ENCODE measurements at regions not wholly inside any gene's neighbourhood (a gene's known extent, or its start where the extent isn't known, plus 50 kb on each side); places are given as distances from the start of the nearest gene placed in this dataset.
"Not testable (repeated sequence)": the region's sequence is repeated elsewhere in the genome, so short reads cannot be mapped to it uniquely, and the experiment has no call there.

DNA sequence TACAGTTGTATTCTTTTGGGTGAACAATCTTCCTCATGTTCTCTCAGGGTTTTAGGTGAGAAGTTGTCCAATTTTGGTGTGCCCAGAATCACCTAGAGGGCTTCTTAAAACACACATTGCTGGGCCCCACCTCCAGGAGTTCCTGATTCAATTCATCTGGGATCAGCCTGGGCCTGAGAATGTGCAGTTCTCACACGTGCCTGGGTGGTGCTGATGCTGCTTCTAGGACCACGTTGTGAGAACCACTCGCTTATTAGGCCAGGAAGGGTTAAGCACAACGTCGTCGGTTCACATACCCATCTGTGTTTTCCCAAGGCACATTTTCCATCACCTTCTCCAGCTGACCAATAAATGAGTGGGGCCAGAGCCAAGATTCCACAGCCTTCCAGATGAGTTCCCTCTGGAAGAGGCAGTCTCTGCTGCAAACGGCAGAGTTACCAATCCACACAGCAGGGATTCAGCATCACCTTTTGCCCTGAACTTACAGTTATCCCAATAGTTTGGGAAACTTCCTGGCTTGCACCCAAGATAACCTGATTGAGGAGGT, 277.7 kb upstream of the HNRNPA3 start:
- Histone ChIP-seq H3K27me3 (no peaks in the 10 kb centered on the region), H3K4me3 (no peak overlapping the region), H3K27ac (no peak overlapping the region), H3K4me1 (no peaks in the 10 kb centered on the region), H3K36me3 (no peaks in the 10 kb centered on the region), H3K9me3 (no peaks in the 10 kb centered on the region)
- no peak for TF ChIP-seq CTCF (IDR thresholded peaks at IDR 0.05)
- no peak for DNase-seq (ENCODE audit: low spot score)

- no peaks in the 10 kb centered on the region for H3K27me3 ChIP-seq
- no peaks in the 10 kb centered on the region for H3K9me3 ChIP-seq
- H3K4me3 ChIP-seq, result no peak overlapping the region
- H3K36me3 ChIP-seq, result no peaks in the 10 kb centered on the region
- H3K27ac ChIP-seq, result no peak overlapping the region
- DNase-seq (ENCODE audit: low spot score), result no peak
- H3K4me1 ChIP-seq, result no peaks in the 10 kb centered on the region
- TF ChIP-seq CTCF (IDR thresholded peaks at IDR 0.05), result no peak
Observed at GRCh38 chr2:176935543-176936102, 277.0 kb upstream of the HNRNPA3 start.

- no peaks in the 10 kb centered on the region for H3K36me3 ChIP-seq
- no peak overlapping the region for H3K27ac ChIP-seq
- no peaks in the 10 kb centered on the region for H3K27me3 ChIP-seq
- H3K9me3 ChIP-seq, result no peaks in the 10 kb centered on the region
- no peak overlapping the region for H3K4me3 ChIP-seq
- DNase-seq (ENCODE audit: low spot score), result no peak
- TF ChIP-seq CTCF (IDR thresholded peaks at IDR 0.05), result no peak
- H3K4me1 ChIP-seq, result no peaks in the 10 kb centered on the region
Observed at GRCh38 chr2:176936410-176936809, 276.2 kb upstream of the HNRNPA3 start.

DNA sequence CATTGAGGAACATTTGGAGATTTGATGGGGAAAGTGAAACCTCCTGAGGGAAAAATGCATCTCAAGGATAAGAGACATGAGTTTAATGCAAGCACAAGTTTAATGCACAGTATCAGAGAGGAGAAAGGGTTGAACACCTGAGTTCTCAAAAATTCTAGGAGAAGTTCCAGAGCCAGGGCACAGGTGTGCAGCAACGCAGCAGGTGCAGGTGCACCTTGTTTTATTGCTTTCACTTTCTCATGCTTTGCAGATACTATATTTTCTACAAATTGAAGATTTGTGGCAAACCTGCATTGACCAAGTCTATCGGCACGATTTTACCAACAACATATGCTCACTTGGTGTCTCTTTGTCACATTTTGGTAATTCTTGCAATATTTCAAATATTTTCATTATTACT, 267.6 kb upstream of the HNRNPA3 start:
- H3K36me3 ChIP-seq, result no peaks in the 10 kb centered on the region
- no peak overlapping the region for H3K27ac ChIP-seq
- H3K4me1 ChIP-seq, result no peaks in the 10 kb centered on the region
- TF ChIP-seq CTCF (IDR thresholded peaks at IDR 0.05), result no peak
- H3K27me3 ChIP-seq, result no peaks in the 10 kb centered on the region
- no peak for DNase-seq (ENCODE audit: low spot score)
- H3K4me3 ChIP-seq, result no peak overlapping the region
- peaks cover 0 to under 1% of the 10 kb centered on the region in 2 donors for H3K9me3 ChIP-seq

GRCh38 chr2:176947754-176948153, 264.8 kb upstream of the HNRNPA3 start:
- Histone ChIP-seq H3K27me3 (no peaks in the 10 kb centered on the region), H3K4me1 (no peaks in the 10 kb centered on the region), H3K9me3 (peaks cover 0 to 6% of the 10 kb centered on the region in 2 donors), H3K4me3 (no peak overlapping the region), H3K27ac (no peak overlapping the region), H3K36me3 (no peaks in the 10 kb centered on the region)
- TF ChIP-seq CTCF (IDR thresholded peaks at IDR 0.05), result no peak
- no peak for DNase-seq (ENCODE audit: low spot score)

GRCh38 chr2:176951218-176951617, 261.4 kb upstream of the HNRNPA3 start:
- H3K27ac ChIP-seq, H3K4me1 ChIP-seq, H3K9me3 ChIP-seq: not testable (repeated sequence)

More at GRCh38 chr2:176951218-176951617, 261.4 kb upstream of the HNRNPA3 start:
- not testable (repeated sequence) for DNase-seq (ENCODE audit: low spot score); H3K27me3 ChIP-seq; H3K4me3 ChIP-seq; H3K36me3 ChIP-seq
